Stimulated activated CD4-positive, alpha-beta T cell treated with anti-CD3 and anti-CD28 coated beads, TNF-alpha, amount 100 ng/mL, for 4 hours (primary cell): ENCODE measurements at regions not wholly inside any gene's neighbourhood (a gene's known extent, or its start where the extent isn't known, plus 50 kb on each side); places are given as distances from the start of the nearest gene placed in this dataset.

Source experiments
- DNase-seq, 3 experiments: peaks; one replicate each; pipeline ENCODE4 v3.0.0-alpha.2; 2020; ENCODE audit warnings: low read depth in 3 of 3

- DNase-seq: no peak
Measured at GRCh38 chr20:4303136-4303535, 54.0 kb upstream of the ADRA1D start.

- DNase-seq: no peak
Measured at GRCh38 chr20:4300921-4301320, 51.8 kb upstream of the ADRA1D start.

GRCh38 chr20:4300401-4300800, 51.3 kb upstream of the ADRA1D start:
- DNase-seq: no peak

- no peak for DNase-seq
Measured at GRCh38 chr20:4299773-4300172, 50.7 kb upstream of the ADRA1D start.

- no peak for DNase-seq
Measured at GRCh38 chr20:4299216-4299615, 50.1 kb upstream of the ADRA1D start.
